GM12874 (cell line): ENCODE measurements at regions not wholly inside any gene's neighbourhood (a gene's known extent, or its start where the extent isn't known, plus 50 kb on each side); places are given as distances from the start of the nearest gene placed in this dataset.

Source experiments
- TF ChIP-seq, protein P1 (sequence below): IDR thresholded peaks from 2 replicates; pipeline ENCODE4 v1.5.1; 2011; ENCODE audit warnings: low read depth, mild to moderate bottlenecking, control low read depth, low read length, moderate library complexity; ENCODE audit not compliant: insufficient read depth

DNA sequence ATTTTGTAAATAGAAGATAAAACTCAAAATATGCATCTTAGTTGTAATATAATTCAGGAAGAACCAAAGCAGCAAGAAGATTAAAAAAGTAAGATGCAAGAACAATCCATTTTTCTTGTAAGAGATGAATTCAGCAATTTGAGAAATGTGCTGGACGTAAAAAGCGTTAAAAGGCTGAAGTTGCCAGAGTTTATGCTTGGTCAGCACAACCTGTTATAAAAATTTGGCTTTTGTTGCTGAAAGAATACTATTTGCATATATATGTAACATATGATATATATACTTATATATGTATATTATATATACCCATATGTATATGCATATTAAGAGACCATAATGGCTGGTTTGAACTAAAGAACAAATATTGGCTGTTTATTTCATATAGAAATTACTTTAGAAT lies 449.6 kb upstream of the FAM241A start:
- TF ChIP-seq, protein P1, sequence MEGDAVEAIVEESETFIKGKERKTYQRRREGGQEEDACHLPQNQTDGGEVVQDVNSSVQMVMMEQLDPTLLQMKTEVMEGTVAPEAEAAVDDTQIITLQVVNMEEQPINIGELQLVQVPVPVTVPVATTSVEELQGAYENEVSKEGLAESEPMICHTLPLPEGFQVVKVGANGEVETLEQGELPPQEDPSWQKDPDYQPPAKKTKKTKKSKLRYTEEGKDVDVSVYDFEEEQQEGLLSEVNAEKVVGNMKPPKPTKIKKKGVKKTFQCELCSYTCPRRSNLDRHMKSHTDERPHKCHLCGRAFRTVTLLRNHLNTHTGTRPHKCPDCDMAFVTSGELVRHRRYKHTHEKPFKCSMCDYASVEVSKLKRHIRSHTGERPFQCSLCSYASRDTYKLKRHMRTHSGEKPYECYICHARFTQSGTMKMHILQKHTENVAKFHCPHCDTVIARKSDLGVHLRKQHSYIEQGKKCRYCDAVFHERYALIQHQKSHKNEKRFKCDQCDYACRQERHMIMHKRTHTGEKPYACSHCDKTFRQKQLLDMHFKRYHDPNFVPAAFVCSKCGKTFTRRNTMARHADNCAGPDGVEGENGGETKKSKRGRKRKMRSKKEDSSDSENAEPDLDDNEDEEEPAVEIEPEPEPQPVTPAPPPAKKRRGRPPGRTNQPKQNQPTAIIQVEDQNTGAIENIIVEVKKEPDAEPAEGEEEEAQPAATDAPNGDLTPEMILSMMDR = no peak

DNA sequence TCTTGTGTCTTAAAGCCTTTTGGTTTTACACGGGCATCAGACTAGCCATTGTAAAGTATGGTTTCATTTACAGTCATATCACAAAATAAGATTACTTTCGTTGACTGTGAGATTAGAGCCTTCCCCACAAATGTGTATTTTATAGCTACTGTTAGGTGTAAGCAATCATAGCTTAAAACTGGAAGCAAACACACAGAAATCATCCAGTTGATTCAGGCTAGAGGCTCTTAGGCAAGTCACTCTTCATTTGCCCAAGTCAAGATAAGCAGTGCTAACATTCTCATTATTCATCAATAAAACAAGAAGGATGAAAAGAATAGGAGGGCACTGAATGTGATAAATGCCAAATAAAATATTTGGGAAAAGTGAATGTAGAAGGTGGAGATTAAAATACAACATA lies 448.7 kb upstream of the FAM241A start:
- TF ChIP-seq, protein P1 = no peak

DNA sequence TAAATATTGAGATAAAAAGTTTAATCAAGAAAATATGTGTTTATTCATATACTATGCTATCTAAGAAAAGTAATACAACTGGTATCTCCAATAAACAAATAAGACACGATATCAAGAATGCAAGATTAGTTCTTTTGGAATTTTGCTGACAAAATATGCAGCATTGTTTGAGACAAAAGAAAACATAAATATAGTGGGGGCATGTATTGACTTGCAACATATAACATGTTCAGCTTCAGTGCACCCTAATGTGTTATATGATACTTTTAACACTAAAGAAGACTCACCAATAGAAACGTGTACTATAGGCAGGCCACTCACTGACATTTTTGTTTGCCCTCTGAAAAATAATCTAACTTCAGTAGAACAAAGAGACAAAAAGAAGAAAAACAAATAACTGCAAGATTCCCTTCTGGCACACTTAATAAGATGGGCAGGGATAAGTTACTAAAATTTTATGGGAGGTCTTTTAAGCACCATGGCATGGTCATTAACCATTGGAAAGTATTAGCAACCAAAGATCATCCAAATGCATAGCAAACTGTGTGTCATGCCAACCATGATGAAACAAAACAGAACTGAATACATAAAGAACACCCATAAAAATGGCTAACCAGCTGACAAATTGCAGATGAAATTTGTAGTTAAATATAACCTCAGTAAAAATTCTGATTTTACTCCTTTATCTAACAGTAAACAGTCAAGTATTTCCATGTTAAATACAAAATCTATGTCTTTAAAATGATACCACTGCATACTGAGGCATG lies 447.9 kb upstream of the FAM241A start:
- TF ChIP-seq, protein P1 = no peak

DNA sequence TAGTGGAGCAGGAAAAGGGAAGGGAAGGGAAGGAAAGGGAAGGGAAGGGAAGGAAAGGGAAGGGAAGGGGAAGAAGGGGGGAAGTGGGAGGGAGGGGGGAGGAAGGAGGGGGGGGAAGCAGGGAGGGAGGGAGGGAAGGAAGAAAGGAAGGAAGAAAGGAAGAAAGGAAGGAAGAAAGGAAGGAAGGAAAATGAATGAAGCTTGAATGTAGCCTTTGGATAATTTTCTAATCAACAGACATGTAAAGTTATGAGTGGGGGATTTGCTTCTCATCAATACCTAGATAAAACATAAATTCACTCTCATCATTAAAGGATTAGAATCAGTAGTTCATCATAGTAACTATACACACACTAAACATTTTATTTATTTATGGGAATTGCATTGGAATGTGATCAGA lies 446.9 kb upstream of the FAM241A start:
- TF ChIP-seq, protein P1 = no peak

DNA sequence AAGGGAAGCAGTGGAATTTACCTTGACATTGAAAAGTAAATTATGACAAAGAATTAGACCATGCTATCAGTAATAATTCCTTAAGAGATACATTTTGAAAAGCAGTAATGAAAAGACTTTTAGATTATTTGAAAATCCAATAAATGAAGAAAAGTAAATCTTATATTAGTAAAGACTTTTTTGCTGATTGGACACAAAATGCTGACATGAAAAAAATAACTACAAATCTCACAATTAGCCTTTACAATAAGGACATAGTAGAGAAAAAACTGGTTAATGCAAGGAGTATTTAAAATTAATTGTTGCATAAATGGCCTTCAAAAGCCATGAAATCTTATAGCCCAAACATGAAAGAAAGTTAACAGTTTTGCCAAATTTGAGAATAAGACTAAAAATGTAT lies 446.1 kb upstream of the FAM241A start:
- TF ChIP-seq, protein P1 = no peak

DNA sequence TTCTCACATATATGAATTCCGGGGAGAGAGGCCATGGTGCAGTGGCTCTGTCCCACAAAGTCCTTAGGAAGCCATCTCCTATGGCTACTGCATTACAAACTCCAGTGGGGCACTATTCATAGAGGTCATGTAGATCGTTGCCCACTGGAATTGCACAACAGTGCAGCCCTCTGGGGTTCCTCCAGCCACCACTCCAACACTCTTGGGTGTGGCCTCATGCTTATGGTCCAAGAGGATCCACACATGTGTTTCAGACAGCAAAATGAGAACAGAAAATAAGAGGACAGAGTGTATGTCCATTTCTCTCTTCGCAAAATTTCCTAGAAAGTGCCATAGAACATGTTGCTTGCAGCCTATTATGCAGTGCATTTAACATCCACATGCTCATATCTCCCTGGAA lies 444.2 kb upstream of the FAM241A start:
- TF ChIP-seq, protein P1 = no peak

DNA sequence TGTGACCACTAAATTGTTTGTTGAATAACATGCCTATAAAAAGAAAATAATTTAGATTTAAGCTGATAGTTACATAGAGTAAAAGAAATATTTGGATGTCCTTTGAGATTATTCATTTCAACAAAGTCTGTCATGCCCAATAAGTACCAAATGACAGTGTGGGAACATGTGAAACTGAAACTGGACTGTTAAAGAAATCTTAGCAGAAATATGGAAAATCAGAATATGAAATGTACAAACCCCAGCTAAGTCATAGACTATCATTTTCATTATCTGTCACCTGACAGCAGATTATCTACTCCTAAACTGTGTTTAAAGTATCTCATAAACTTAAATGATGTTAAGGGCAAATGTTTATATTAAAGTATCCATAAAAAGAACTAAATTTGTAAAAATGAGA lies 437.8 kb upstream of the FAM241A start:
- TF ChIP-seq, protein P1 = no peak
